ENCODE measurements at regions not wholly inside any gene's neighbourhood (a gene's known extent, or its start where the extent isn't known, plus 50 kb on each side); places are given as distances from the start of the nearest gene placed in this dataset.

DNA sequence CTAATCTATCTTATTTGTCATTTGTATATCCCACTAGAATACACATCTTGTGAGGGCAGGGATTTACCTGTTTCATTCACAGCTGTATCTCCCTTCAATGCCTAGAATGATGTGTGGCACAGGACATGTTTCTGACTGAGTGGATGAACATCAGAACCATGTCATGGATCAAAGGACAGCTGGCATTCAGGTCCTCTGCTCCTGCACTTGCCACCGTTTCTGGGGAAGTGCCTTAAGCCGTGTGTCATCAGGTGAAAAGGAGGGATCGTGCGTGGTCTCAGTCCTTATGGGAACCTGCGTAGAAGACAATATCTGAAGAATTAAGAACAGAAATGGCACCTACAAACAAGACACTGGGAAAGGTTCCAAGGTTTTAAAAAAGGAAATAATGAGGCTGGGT lies 206.1 kb upstream of the GATA6 start:
- TF ChIP-seq, protein P1, sequence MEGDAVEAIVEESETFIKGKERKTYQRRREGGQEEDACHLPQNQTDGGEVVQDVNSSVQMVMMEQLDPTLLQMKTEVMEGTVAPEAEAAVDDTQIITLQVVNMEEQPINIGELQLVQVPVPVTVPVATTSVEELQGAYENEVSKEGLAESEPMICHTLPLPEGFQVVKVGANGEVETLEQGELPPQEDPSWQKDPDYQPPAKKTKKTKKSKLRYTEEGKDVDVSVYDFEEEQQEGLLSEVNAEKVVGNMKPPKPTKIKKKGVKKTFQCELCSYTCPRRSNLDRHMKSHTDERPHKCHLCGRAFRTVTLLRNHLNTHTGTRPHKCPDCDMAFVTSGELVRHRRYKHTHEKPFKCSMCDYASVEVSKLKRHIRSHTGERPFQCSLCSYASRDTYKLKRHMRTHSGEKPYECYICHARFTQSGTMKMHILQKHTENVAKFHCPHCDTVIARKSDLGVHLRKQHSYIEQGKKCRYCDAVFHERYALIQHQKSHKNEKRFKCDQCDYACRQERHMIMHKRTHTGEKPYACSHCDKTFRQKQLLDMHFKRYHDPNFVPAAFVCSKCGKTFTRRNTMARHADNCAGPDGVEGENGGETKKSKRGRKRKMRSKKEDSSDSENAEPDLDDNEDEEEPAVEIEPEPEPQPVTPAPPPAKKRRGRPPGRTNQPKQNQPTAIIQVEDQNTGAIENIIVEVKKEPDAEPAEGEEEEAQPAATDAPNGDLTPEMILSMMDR (conservative IDR thresholded peaks at IDR 0.05; ENCODE audit: low read depth, low read length): no peak
- no peak for TF ChIP-seq EZH2 (IDR thresholded peaks at IDR 0.05; ENCODE audit: low read length, unreplicated experiment)
- TF ChIP-seq EZH2phosphoT487 (IDR thresholded peaks at IDR 0.05; ENCODE audit: borderline replicate concordance, low read length): no peak
